GM20000 (cell line): ENCODE measurements at regions not wholly inside any gene's neighbourhood (a gene's known extent, or its start where the extent isn't known, plus 50 kb on each side); places are given as distances from the start of the nearest gene placed in this dataset.

ENCODE experiments used
- DNase-seq: peaks from one replicate; pipeline ENCODE4 v3.0.0; 2012; ENCODE audit warnings: low spot score
- CTCF ChIP-seq: IDR thresholded peaks from 2 replicates; pipeline ENCODE4 v1.5.1; 2012; ENCODE audit warnings: mild to moderate bottlenecking, control low read depth; ENCODE audit errors: extremely low read depth, missing control alignments

GRCh38 chr4:54924891-54925290 is 200.5 kb downstream of the KDR start:
- DNase-seq: no peak

GRCh38 chr4:54915276-54915675 is 210.1 kb downstream of the KDR start:
- no peak for TF ChIP-seq CTCF

More at GRCh38 chr4:54924891-54925290, 200.5 kb downstream of the KDR start:
- TF ChIP-seq CTCF: no peak

GRCh38 chr4:54914781-54915180 is 210.6 kb downstream of the KDR start:
- no peak for TF ChIP-seq CTCF

More at GRCh38 chr4:54915276-54915675, 210.1 kb downstream of the KDR start:
- no peak for DNase-seq

GRCh38 chr4:54913751-54914526 is 211.5 kb downstream of the KDR start:
- TF ChIP-seq CTCF: no peak
- no peak for DNase-seq

More at GRCh38 chr4:54914781-54915180, 210.6 kb downstream of the KDR start:
- DNase-seq: no peak

GRCh38 chr4:54912155-54912554 is 213.2 kb downstream of the KDR start:
- no peak for TF ChIP-seq CTCF
- no peak for DNase-seq

GRCh38 chr4:54909961-54910360 is 215.4 kb downstream of the KDR start:
- no peak for TF ChIP-seq CTCF
- DNase-seq: no peak

- DNase-seq: no peak
- TF ChIP-seq CTCF: no peak
These were observed 216.6 kb downstream of the KDR start for GRCh38 chr4:54908763-54909162.
